ENCODE measurements at regions not wholly inside any gene's neighbourhood (a gene's known extent, or its start where the extent isn't known, plus 50 kb on each side); places are given as distances from the start of the nearest gene placed in this dataset.

DNA sequence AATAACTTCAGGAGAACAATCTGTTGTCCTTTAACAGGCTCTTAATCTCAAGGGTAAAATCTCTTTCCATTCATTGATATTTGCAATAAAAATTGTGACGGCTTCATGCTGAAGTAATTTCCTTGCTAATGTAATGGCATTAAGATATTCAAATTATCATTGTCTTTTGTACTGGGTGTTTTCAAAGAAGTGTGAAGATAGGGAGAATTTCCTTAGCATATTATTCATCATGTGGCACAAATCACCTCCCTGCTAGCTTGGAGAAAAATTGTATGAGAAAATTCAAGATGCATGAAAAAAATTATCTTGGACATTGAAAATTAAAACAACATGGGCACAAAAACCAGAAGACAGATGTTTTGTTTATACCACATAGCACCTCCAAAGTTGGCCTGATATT, 63.6 kb upstream of the ARID2 start:
- Histone ChIP-seq H3K36me3 (ENCODE audit: low read depth) (no peaks in the 10 kb centered on the region), H3K9me3 (no peaks in the 10 kb centered on the region), H3K4me3 (no peak overlapping the region), H3K4me1 (ENCODE audit: low read depth) (no peaks in the 10 kb centered on the region)
- ATAC-seq = no peak
- DNase-seq = no peak
- TF ChIP-seq, protein P1, sequence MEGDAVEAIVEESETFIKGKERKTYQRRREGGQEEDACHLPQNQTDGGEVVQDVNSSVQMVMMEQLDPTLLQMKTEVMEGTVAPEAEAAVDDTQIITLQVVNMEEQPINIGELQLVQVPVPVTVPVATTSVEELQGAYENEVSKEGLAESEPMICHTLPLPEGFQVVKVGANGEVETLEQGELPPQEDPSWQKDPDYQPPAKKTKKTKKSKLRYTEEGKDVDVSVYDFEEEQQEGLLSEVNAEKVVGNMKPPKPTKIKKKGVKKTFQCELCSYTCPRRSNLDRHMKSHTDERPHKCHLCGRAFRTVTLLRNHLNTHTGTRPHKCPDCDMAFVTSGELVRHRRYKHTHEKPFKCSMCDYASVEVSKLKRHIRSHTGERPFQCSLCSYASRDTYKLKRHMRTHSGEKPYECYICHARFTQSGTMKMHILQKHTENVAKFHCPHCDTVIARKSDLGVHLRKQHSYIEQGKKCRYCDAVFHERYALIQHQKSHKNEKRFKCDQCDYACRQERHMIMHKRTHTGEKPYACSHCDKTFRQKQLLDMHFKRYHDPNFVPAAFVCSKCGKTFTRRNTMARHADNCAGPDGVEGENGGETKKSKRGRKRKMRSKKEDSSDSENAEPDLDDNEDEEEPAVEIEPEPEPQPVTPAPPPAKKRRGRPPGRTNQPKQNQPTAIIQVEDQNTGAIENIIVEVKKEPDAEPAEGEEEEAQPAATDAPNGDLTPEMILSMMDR (IDR thresholded peaks at IDR 0.05) = no peak
- intact Hi-C loops (cut with DNase I, micrococcal nuclease) = no loop called here

DNA sequence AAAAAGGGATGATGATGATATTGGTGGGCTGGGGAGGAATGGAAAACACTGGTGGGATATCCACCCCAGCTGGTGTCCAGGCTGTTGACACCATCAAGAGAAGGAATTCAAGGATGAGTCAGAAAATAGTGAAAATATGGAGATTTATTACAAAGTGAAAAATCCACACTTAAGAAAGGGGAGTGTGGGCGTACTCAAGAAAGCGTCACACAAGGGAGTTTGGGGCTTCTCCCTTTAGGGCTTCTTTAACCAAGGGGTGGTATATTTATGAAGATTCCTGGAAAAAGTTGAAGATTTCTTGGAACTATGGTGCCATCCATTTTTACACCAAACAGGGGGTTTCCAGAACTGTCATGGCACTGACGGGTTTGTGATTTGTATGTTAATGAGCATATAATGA, 63.1 kb upstream of the ARID2 start:
- Histone ChIP-seq H3K9me3 (no peaks in the 10 kb centered on the region), H3K36me3 (ENCODE audit: low read depth) (no peaks in the 10 kb centered on the region), H3K4me3 (no peak overlapping the region), H3K4me1 (ENCODE audit: low read depth) (no peaks in the 10 kb centered on the region)
- no peak for DNase-seq
- TF ChIP-seq, protein P1 (IDR thresholded peaks at IDR 0.05) = no peak
- intact Hi-C loops (cut with DNase I, micrococcal nuclease) = no loop called here
- no peak for ATAC-seq

DNA sequence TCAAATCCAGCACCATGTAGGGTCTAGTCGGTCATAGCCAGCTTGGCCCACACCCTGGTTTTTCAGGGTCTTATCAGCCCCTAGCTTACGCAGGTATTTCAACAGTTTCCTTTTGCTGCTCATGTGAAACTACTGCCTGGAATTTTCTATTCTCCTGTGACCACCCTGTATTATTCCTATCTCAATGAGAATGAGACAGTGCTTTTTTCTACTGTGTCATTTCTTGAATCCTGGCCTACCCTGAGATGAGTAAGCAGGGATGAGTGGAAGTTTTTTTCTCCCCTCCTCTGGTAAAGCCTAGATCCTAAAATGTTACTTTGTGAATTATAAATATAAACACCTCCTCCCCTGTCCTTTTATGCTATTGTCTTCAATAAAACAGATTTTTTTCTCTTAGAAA, 62.7 kb upstream of the ARID2 start:
- no peak overlapping the region for H3K4me3 ChIP-seq
- TF ChIP-seq, protein P1 (IDR thresholded peaks at IDR 0.05) = no peak
- no peaks in the 10 kb centered on the region for H3K36me3 ChIP-seq (ENCODE audit: low read depth)
- H3K9me3 ChIP-seq = no peaks in the 10 kb centered on the region
- ATAC-seq (no peak), DNase-seq (no peak)
- no peaks in the 10 kb centered on the region for H3K4me1 ChIP-seq (ENCODE audit: low read depth)
- intact Hi-C loops (cut with DNase I, micrococcal nuclease) = no loop called here

DNA sequence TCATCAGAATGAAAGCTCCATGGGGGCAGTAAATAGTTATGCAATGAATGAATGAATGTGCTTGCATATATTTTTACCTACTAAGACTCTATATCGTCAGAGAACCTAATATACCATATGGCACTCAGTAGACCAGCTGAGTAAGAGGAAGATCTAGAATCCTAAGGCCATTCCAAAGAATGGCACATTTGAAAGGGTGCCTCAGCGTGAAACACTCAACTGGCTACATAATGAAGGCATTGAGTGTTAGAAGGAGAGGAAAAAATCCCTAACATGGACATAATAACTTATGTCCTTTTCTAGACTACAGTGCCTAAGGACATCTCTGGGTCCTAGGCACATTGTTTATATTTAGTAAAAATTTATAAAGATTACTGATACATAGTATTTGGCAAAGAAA, 61.7 kb upstream of the ARID2 start:
- Histone ChIP-seq H3K4me3 (no peak overlapping the region), H3K4me1 (ENCODE audit: low read depth) (no peaks in the 10 kb centered on the region), H3K36me3 (ENCODE audit: low read depth) (no peaks in the 10 kb centered on the region), H3K9me3 (no peaks in the 10 kb centered on the region)
- ATAC-seq (no peak), DNase-seq (no peak)
- TF ChIP-seq, protein P1 (IDR thresholded peaks at IDR 0.05) = no peak
- intact Hi-C loops (cut with DNase I, micrococcal nuclease) = no loop called here

DNA sequence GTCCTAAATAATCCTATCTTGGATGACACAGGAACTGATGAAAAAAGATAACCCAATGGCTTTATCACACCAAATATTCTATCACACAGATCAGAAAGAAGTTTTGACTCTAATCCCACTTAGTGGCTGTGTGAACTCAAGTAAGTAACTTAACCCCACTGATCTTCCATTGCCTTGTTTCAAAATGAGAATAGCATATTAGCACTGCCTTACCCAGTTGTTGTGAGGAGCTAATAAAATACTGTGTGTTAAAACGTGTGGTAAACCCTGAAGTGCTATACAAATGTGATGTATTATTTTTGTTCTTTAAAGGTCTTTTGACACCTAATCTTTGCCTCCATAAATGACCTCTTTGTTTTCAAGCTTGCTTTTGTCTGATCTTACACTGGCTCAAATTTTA, 60.9 kb upstream of the ARID2 start:
- Histone ChIP-seq H3K36me3 (ENCODE audit: low read depth) (no peaks in the 10 kb centered on the region), H3K4me1 (ENCODE audit: low read depth) (no peaks in the 10 kb centered on the region), H3K9me3 (no peaks in the 10 kb centered on the region), H3K4me3 (no peak overlapping the region)
- TF ChIP-seq, protein P1 (IDR thresholded peaks at IDR 0.05) = no peak
- intact Hi-C loops (cut with DNase I, micrococcal nuclease) = no loop called here
- ATAC-seq (no peak), DNase-seq (no peak)

DNA sequence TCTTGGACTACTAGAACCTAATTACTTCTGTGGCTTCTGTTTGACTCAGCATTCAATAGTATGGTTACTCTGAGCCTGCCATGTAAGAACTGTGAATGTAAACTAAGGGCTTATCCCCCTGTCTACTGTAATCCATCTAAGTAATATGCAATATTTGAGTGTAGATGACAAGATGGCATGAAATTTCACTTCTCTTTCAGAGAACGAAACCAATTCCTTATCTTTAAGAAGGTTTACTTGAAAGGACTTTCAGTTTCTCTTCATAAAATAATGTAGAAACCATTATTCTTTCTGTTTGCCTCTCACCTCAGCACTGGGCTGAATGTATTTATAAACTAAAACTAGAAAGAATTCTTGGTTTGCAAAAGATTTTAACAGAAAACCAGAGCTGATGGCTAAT, 60.4 kb upstream of the ARID2 start:
- no peaks in the 10 kb centered on the region for H3K4me1 ChIP-seq (ENCODE audit: low read depth)
- H3K36me3 ChIP-seq (ENCODE audit: low read depth) = no peaks in the 10 kb centered on the region
- H3K4me3 ChIP-seq = no peak overlapping the region
- peak; percentile 60 for ATAC-seq
- TF ChIP-seq, protein P1 (IDR thresholded peaks at IDR 0.05) = no peak
- H3K9me3 ChIP-seq = no peaks in the 10 kb centered on the region
- DNase-seq = no peak
- intact Hi-C loops (cut with DNase I, micrococcal nuclease) = no loop called here
